HFFc6 (cell line): ENCODE measurements at regions not wholly inside any gene's neighbourhood (a gene's known extent, or its start where the extent isn't known, plus 50 kb on each side); places are given as distances from the start of the nearest gene placed in this dataset.
A peak's percentile ranks its signal among the peaks of the same experiment; 100 is the strongest.

ENCODE experiments used
- DNase-seq: peaks from one replicate; pipeline ENCODE4 v3.0.0-alpha.2; 2018
- H3K27ac Mint-ChIP-seq: 2 replicates; pipeline ENCODE4 v1.8.0; 2020; ENCODE audit warnings: mild to moderate bottlenecking, mixed read lengths
- H3K27me3 Mint-ChIP-seq: 2 replicates; pipeline ENCODE4 v1.8.0; 2021; ENCODE audit warnings: mild to moderate bottlenecking, moderate library complexity, mixed read lengths; ENCODE audit not compliant: insufficient read depth
- H3K36me3 Mint-ChIP-seq: 2 replicates; pipeline ENCODE4 v1.8.0; 2021; ENCODE audit warnings: low read depth, mixed read lengths
- H3K4me1 Mint-ChIP-seq: 2 replicates; pipeline ENCODE4 v1.8.0; 2020; ENCODE audit warnings: low read depth, mixed read lengths
- H3K4me3 Mint-ChIP-seq: 2 replicates; pipeline ENCODE4 v1.8.0; 2020; ENCODE audit warnings: mild to moderate bottlenecking, moderate library complexity, mixed read lengths
- H3K9me3 Mint-ChIP-seq: 2 replicates; pipeline ENCODE4 v1.8.0; 2020; ENCODE audit warnings: mild to moderate bottlenecking, mixed read lengths
- CTCF ChIP-seq: fragments of 200-600 bp; sonication (generic); IDR thresholded peaks from 2 replicates; pipeline ENCODE4 v1.5.0; 2021; ENCODE audit warnings: antibody characterized with exemption, mild to moderate bottlenecking

- peaks cover 3% of the 10 kb centered on the region for H3K27me3 Mint-ChIP-seq
- peak overlapping the region; percentile 35 for H3K4me3 Mint-ChIP-seq
- peaks cover 27% of the 10 kb centered on the region for H3K36me3 Mint-ChIP-seq
- peak overlapping the region; percentile 80 for H3K27ac Mint-ChIP-seq
- peak; percentile 20 for DNase-seq
- H3K4me1 Mint-ChIP-seq = peaks cover 33% of the 10 kb centered on the region
- no peaks in the 10 kb centered on the region for H3K9me3 Mint-ChIP-seq
- TF ChIP-seq CTCF = no peak
Observed at GRCh38 chr2:67825476-67825875, 237.3 kb downstream of the C1D start.

- no peaks in the 10 kb centered on the region; the same call in 1 of the 2 replicates for H3K27me3 Mint-ChIP-seq
- H3K4me1 Mint-ChIP-seq = peaks cover 33% of the 10 kb centered on the region
- TF ChIP-seq CTCF = no peak
- H3K9me3 Mint-ChIP-seq = no peaks in the 10 kb centered on the region
- no peak for DNase-seq
- H3K36me3 Mint-ChIP-seq = peaks cover 27% of the 10 kb centered on the region
- no peak overlapping the region for H3K4me3 Mint-ChIP-seq
- no peak overlapping the region for H3K27ac Mint-ChIP-seq
Observed at GRCh38 chr2:67828066-67828465, 234.7 kb downstream of the C1D start.

- Mint-ChIP-seq H3K27me3 (no peaks in the 10 kb centered on the region; the same call in 1 of the 2 replicates), H3K4me3 (no peak overlapping the region), H3K27ac (no peak overlapping the region), H3K4me1 (peaks cover 25% of the 10 kb centered on the region), H3K9me3 (no peaks in the 10 kb centered on the region), H3K36me3 (peaks cover 27% of the 10 kb centered on the region)
- DNase-seq = no peak
- no peak for TF ChIP-seq CTCF
Observed at GRCh38 chr2:67829470-67829869, 233.3 kb downstream of the C1D start.

GRCh38 chr2:67833632-67834031 is 229.2 kb downstream of the C1D start:
- Mint-ChIP-seq H3K27ac (no peak overlapping the region), H3K36me3 (no peaks in the 10 kb centered on the region), H3K4me3 (no peak overlapping the region), H3K9me3 (no peaks in the 10 kb centered on the region), H3K4me1 (no peaks in the 10 kb centered on the region), H3K27me3 (no peaks in the 10 kb centered on the region; the same call in 1 of the 2 replicates)
- TF ChIP-seq CTCF = no peak
- no peak for DNase-seq

GRCh38 chr2:67834482-67834881 is 228.3 kb downstream of the C1D start:
- Mint-ChIP-seq H3K4me3 (no peak overlapping the region), H3K27ac (no peak overlapping the region), H3K36me3 (no peaks in the 10 kb centered on the region), H3K4me1 (peaks cover 8% of the 10 kb centered on the region), H3K9me3 (no peaks in the 10 kb centered on the region), H3K27me3 (no peaks in the 10 kb centered on the region; the same call in 1 of the 2 replicates)
- DNase-seq = no peak
- no peak for TF ChIP-seq CTCF

- TF ChIP-seq CTCF = no peak
- Mint-ChIP-seq H3K9me3 (no peaks in the 10 kb centered on the region), H3K27ac (no peak overlapping the region), H3K4me1 (peaks cover 16% of the 10 kb centered on the region), H3K36me3 (no peaks in the 10 kb centered on the region), H3K4me3 (no peak overlapping the region), H3K27me3 (no peaks in the 10 kb centered on the region; the same call in 1 of the 2 replicates)
- DNase-seq = no peak
Observed at GRCh38 chr2:67835266-67835665, 227.5 kb downstream of the C1D start.
